GM18508 (cell line): ENCODE measurements at regions not wholly inside any gene's neighbourhood (a gene's known extent, or its start where the extent isn't known, plus 50 kb on each side); places are given as distances from the start of the nearest gene placed in this dataset.
"Not testable (repeated sequence)": the region's sequence is repeated elsewhere in the genome, so short reads cannot be mapped to it uniquely, and the experiment has no call there.

Experiments used
- ATAC-seq: cut with Tn5 transposase; IDR thresholded peaks from one replicate; pipeline ENCODE4 v1.9.1; 2021; ENCODE audit warnings: moderate number of reproducible peaks; ENCODE audit not compliant: insufficient read depth, unreplicated experiment

DNA sequence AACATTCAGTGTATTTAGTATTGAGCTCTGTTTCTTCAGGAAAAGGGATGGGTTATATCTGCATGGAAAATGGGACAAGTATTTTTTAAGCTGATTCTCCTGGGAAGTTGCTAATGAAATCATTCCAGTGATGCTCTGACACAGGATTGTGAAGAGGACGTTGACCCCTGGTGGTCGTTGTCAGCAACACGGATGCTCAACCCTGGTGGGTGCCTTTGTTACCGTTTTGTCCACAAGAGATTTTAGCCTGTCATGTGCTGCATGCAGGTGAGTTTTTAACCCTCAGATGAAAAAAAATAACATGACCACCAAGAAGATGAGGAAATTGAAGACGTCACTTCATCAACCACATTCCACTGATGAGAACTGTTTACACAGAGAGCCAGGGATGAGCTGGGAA, 1186.1 kb downstream of the TMEM121 start:
- ATAC-seq, result not testable (repeated sequence)

DNA sequence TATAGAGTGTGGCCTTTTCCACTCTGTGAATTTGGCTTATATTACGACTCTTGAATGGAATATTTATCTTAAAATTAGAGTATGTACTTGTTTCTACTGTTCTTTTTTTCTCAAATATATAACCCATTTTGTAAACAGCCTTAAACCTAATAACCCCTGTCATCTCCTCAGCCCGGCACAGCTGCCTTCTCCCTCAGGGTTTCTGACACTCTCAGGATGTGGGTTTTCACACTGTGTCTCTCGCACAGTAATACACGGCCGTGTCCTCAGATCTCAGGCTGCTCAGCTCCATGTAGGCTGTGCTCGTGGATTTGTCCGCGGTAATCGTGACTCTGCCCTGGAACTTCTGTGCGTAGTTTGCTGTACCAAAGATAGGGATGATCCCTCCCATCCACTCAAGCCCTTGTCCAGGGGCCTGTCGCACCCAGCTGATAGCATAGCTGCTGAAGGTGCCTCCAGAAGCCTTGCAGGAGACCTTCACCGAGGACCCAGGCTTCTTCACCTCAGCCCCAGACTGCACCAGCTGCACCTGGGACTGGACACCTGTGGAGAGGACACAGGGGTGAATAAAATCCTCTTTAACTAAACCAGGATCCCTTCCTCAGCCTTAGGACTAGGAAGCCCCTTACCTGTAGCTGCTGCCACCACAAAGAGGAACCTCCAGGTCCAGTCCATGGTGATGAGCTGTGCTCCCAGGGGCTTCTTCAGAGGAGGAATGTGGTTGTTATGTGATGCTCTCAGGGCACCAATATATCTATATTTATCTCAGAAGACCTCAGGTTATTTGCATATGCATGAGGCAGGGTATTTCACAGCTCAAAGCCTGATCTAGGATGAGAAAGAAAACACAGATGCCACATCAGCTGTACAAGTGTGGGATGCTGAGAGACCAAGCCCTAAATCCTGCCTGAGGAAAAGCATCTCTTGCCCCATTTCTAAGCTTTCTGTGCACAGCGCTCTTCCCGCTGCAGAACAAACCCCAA, 1188.4 kb downstream of the TMEM121 start:
- not testable (repeated sequence) for ATAC-seq

DNA sequence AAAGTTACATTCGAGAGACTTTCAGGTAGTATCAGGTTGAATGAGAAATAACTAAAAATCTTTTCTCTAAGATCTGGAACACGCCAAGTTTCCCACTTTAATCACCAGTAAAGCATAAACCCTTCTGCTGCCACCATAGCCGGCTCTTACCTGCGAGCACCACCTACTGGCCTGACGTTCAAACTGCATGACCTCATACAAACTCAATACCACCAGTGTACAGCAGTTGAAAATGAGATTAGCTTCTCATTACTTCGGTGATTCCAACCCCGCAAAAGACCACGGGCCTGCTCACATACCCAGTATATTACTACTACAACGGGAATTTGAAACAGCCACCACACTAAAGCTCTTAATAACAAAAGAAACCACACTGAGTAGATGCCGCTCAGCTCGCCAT, 1191.2 kb downstream of the TMEM121 start:
- not testable (repeated sequence) for ATAC-seq

DNA sequence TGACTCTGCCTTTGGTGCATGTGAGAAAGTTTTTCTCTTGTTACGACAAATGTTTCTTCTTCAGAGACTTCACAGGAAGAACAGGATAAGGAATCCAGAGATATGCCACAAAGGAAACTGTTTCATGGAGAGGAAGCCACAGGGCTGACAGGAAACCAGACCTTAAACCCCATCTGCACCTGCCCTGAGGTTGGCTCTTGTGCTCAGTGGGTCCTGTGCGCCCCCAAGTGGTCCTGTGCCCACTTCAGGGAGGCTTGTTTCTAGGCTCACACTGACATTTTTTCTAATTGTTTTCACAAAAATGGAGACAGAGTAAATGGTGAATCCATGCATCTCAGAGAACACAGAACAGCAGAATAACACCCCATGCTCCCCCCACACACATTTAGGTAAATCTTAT, 1193.5 kb downstream of the TMEM121 start:
- not testable (repeated sequence) for ATAC-seq

DNA sequence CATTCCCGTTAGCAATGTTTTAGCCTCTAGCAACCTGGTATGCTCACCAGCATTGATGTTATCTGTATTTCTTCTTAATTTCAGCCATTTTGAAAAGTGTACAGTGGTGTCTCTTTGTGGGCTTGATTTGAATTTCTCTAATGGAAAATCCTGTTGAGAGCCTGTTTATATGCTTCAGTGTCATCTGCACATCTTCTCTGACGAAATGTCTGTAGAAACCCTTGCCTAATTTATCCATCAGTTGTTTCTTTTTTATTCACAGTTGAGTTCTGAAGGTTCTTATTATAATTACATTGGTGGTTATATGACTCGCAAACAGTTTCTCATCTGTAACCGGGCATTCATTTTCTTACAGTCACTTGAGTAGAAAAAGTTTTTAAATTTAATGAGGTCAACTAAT, 1195.5 kb downstream of the TMEM121 start:
- ATAC-seq, result not testable (repeated sequence)

DNA sequence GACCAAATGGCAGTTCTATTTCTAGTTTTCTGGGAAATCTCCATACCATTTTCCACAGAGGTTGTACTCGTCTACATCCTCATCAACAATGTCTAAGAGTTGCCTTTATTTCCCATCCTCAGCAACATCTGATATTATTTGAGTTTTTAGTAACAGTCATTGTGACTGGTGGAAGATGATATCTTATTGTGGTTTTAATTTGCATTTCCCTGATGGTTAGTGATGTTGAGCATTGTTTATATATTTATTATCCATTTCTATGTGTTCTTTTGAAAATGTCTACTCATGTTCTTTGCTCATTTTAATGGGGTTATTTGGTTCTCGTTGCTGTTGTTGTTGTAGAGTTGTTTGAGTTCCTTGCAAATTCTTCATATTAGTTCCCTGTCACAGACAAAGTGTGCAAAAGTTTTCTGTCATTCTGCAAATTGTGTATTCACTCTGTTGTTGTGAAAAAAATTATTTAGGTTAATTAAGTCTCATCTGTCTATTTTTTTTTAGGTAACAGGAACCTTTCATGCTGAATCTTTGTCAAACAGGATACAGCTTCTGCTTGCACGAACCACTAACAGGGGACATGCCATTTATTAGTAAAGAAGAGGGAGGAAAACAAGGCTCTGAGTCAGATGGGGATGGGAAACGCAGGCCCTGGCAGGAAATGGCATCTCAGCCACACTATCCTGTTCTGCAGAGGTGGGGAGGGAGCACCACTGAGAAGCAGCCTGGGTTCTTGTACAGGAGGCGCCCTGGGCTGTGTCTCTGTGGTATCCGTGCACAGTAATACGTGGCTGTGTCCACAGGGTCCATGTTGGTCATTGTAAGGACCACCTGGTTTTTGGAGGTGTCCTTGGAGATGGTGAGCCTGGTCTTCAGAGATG, 1196.7 kb downstream of the TMEM121 start:
- ATAC-seq, result not testable (repeated sequence)

DNA sequence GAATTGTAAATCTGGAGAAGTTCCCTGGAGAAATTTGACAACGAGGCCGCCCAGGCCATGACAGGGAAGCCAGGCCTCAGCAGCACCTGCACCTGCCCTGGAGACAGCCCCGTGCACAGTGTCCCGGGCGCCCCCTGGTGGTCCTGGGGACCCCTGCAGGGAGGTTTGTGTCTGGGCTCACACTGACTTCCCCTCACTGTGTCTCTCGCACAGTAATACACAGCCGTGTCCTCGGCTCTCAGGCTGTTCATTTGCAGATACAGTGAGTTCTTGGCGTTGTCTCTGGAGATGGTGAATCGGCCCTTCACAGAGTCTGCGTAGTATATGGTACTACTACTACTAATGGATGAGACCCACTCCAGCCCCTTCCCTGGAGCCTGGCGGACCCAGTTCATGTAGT, 1201.6 kb downstream of the TMEM121 start:
- ATAC-seq, result not testable (repeated sequence)

DNA sequence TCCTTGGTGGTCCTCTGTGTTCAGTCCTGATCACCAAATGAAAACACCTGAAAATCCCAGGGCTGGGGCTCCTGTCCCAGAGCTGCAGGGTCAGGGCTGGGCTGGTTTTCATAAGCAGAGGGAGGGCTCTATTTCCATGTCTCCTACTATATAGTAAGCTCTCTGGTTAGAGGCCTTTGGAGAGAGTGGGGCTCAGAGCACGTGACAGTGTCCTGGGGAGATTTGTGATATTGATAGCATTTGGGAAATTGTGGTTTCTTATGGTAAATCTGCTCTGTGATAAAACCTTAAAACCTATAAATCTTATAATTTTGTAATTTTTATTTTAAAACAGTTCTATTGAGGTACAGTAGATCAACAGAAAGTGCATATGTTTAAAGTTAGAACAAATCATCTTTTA, 1202.2 kb downstream of the TMEM121 start:
- ATAC-seq, result no peak

DNA sequence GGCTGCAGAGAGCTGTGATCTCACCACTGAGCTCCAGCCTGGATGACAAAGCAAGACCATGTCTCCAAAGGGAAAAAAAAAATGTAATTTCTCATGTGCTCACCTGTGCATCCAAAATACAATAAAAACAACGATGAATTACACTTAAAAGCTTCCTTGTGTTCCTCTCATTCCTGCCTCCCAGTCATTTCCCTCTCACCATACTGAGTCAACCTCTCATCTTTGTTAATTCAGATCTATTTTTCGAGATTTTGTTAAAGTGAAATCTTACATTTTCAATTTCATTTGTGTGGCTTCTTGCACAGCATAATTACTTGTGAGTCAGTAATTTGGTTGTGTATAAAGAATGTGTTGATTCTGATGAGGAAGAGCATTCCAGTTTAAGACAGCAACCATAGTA, 1203.2 kb downstream of the TMEM121 start:
- no peak for ATAC-seq

DNA sequence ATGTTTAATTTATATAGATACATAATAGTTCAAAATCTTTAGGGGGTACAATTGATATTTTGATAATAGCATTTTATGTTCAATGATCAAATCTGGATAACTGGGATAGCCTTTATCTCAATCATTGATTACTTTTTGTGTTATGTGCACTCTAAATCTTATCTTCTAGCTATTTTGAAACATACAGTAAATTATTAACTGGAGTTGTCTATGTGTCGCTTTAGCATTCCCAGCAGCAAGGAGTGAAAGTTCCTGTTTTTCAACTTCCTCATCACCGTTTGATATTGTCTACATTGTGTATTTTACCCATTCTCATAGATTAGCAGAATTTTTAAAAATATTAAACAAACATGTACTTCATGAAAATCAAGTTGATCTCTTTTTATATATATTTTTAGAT, 1207.4 kb downstream of the TMEM121 start:
- ATAC-seq, result no peak

DNA sequence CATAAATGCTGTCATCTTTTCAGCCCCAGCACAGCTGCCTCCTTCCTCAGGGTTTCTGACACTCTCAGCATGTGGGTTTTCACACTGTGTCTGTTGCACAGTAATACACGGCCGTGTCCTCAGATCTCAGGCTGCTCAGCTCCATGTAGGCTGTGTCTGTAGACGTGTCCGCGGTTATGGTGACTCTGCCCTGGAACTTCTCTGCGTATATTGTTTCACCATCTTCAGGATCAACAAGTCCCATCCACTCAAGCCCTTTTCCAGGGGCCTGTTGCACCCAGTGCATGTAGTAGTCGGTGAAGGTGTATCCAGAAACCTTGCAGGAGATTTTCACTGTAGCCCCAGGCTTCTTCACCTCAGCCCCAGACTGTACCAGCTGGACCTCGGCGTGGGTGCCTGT, 1210.6 kb downstream of the TMEM121 start:
- no peak for ATAC-seq

DNA sequence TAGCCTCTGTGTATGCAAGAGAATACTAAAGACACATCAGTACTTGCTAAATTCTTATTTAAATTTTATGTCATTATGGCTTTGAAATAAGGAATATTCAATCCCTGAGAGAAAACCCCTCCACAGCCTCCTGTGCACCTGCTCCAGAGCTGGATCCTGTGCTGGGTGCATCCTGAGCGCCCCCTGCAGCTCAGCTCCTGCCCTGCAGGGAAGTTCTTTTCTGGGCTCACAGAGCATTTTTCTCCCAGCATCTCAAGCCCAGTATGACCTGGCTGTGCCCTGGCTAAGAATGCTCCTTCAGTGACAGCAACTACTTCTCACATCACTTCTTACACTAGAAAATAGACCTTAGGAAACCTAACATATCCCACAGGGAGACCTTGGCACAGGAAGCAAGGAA, 1211.7 kb downstream of the TMEM121 start:
- no peak for ATAC-seq

DNA sequence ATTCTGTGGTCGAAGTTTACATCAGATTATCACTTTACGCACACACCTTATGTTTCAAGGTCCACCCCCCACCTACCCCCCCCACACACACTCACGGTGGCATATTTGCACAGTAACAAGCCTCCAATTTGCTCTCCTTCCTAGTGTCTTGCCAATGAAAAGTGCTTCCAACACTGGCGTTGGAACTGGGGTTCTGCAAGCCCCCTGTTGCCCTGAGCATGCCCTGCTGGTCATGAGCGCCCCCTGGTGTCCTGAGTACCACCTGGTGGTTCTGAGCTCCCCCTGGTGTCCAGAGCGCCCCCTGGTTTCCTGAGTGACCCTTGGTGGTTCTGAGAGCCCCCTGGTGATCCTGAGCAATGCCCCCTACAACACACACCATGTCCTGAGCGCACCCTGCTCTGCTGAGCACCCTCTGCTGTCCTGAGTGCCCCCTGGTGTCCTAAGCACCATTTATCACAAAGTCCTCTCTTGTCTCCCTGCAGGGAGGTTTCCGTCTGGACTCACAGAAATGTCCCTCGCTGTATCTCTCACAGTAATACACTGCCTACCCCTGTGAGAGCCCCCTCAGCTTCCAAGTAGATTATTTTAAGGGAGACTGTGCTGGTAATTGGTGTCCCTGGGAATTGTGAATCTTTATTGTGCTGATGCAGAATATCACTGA, 1212.3 kb downstream of the TMEM121 start:
- not testable (repeated sequence) for ATAC-seq

DNA sequence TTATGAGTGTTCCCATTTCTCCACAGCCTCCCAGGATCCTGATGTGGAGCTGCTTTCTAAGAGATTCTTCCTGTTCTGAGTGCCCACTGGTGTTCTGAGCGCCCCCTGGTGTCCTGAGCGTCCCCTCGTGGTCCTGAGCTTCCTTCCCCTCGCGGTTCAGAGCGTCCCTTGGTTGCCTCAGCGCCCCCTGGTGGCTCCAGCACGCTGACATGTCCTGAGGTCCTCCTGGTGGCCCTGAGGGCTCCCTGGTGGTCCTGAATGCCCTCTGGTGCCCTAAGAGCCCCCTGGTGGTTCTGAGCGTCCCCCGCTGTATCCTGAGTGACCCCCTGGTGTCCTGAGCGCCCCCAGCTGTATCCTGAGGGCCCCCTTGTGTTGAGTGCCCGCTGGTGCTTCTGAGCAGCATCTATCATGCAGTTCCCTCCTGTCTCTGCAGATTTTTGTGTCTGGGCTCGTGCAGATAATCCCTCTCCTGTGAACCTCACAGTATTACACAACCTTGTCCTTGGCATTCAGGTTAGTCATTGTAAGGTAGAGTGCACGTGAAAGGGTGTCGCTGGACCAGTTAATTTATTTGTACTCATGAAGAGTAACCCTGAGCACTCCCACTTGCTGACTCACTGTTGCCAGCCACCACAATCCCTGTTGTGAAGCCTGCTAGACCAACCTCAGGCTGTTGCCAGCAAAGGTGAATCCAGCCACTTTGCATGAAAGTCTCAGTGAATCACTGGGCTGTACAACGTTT, 1214.9 kb downstream of the TMEM121 start:
- not testable (repeated sequence) for ATAC-seq

DNA sequence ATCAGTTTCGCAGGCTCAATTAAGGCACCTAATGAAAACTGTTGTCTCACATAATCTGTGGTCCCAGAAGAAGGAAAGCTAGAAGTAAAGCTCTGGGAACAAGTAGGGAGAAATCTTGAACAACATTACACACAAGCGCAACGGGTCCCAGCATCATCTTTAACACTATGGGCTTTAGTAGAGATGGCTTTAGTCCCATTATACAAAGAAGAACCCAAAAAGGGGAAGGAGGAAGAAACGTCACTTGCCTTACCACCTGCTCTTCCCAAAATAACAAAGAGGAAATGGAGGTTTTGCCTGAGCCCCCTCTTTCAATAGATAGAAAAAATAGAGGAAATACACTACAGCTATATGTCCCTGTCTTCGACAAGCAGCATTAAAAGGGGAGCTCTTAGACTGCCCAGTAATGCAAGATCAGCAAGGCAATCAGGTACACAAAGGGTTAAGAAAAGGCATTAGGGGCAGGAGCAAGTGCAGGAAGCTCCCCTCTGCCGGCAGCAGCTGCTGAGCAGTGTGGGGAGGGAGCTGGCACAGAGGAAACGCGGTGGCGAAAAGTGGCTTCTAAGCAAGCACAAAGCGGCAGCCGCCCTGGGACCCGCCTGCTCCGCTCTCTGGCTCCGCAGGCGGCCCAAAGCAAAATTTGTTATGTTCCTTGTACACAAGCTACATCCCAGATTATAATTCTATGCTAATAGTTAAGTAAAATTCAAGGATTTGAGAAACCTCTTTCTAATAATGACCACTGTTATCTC, 1218.8 kb downstream of the TMEM121 start:
- not testable (repeated sequence) for ATAC-seq

DNA sequence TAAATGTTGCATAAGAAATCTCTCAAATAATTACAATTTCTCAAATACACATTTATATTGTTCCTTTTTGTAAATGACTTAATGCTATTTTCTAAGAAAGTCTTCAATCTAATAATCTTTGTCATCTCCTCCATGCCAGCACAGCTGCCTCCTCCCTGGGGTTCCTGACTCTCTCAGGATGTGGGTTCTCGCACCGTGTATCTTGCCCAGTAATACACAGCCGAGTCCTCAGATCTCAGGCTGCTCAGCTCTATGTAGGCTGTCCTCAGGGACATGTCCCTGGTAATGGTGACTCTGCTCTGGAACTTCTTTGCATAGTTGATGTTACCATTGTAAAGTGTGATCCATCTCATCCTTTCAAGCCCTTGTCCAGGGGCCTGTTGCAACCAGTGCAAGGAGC, 1223.7 kb downstream of the TMEM121 start:
- not testable (repeated sequence) for ATAC-seq

DNA sequence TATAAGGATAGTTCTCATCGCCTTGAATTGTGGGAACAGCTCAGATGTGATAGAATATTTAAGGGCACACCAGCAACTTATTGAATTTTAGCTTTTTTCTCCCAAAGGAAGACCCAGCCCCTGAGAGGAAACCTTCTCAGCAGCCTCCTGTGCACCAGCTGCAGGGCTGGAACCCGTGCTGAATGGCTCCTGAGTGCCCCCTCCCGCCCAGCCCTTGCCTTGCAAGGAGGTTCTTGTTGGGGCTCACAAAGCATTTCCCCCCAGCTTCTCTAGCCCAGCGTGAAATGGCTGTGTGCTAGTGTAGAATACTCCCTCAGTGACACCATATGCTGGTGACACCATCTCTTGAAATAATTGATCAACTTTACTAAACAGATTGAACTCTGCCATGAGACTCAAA, 1227.4 kb downstream of the TMEM121 start:
- ATAC-seq, result not testable (repeated sequence)

DNA sequence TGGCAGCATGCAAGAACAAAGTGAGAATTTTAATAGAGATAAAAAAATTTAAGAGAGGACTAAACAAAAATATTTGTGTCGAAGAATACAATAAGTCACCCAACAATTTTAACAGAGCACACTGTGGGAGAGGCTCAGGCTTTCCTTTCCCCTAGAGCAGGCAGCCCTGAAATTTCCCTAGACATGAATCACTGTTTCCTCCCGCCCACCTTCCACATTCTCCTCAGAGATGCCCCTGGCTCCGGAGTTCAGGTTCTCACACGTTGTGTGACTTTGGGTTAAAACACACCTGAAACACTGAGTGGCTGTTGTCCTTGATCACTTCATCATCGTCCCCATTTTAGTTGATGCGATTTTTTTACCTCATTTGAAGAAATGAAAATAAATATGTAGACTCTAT, 1231.1 kb downstream of the TMEM121 start:
- ATAC-seq, result not testable (repeated sequence)
